ENCODE measurements at regions not wholly inside any gene's neighbourhood (a gene's known extent, or its start where the extent isn't known, plus 50 kb on each side); places are given as distances from the start of the nearest gene placed in this dataset.

DNA sequence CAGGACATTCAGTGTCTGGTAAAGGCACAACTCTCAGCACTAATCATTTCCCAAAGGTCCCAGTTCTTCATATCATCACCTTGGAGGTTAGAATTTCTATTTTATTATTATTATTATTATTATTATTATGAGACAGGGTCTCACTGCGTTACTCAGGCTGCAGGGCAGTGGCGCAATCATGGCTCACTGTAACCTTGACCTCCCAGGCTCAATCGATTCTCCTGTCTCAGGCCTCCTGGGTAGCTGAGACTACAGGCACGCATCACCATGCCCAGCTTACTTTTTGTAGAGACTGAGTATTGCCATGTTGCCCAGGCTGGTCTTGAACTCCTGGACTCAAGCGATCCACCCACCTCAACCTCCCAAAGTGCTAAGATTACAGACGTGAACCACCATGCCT, 91.8 kb upstream of the DOCK1 start:
- TF ChIP-seq POLR2A (IDR thresholded peaks at IDR 0.05), result no peak
- no peak for TF ChIP-seq POLR2AphosphoS5 (IDR thresholded peaks at IDR 0.05)
- Histone ChIP-seq H3K27ac (no peak overlapping the region), H3K36me3 (no peaks in the 10 kb centered on the region), H3K9me3 (no peaks in the 10 kb centered on the region), H3K4me3 (no peak overlapping the region), H3K4me1 (no peaks in the 10 kb centered on the region), H3K27me3 (no peaks in the 10 kb centered on the region)
- WGBS, 2 donors, result 91 to 92% methylated on average over 6 of the region's 6 CpGs
- DNase-seq, result no peak
- intact Hi-C loops (cut with DNase I), result no loop called here

DNA sequence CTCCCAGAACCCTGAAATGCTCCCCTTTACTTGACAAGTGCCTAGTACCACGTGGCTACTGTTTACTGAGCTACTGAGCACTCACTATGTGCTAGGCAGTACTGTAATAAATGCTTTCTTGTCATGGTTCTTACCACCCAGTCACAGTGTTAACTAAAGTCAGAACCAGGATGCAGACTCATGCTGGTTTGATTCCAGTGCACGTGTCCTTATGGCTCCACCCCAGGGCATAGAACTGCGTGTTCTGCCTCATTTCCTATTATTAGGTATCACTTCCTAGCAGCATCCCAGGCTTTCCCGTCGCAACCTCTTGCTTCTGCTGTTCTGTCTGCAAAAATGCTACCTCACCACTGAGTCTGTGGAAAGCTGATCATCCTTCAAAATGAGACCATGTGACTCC, 71.7 kb upstream of the DOCK1 start:
- no peak overlapping the region for H3K4me3 ChIP-seq
- no peaks in the 10 kb centered on the region for H3K9me3 ChIP-seq
- no peaks in the 10 kb centered on the region for H3K27me3 ChIP-seq
- H3K4me1 ChIP-seq, result no peaks in the 10 kb centered on the region
- H3K36me3 ChIP-seq, result no peaks in the 10 kb centered on the region
- intact Hi-C loops (cut with DNase I), result no loop called here
- no peak for TF ChIP-seq POLR2A (IDR thresholded peaks at IDR 0.05)
- TF ChIP-seq POLR2AphosphoS5 (IDR thresholded peaks at IDR 0.05), result no peak
- no peak for TF ChIP-seq EP300 (IDR thresholded peaks at IDR 0.05)
- TF ChIP-seq, protein P1, sequence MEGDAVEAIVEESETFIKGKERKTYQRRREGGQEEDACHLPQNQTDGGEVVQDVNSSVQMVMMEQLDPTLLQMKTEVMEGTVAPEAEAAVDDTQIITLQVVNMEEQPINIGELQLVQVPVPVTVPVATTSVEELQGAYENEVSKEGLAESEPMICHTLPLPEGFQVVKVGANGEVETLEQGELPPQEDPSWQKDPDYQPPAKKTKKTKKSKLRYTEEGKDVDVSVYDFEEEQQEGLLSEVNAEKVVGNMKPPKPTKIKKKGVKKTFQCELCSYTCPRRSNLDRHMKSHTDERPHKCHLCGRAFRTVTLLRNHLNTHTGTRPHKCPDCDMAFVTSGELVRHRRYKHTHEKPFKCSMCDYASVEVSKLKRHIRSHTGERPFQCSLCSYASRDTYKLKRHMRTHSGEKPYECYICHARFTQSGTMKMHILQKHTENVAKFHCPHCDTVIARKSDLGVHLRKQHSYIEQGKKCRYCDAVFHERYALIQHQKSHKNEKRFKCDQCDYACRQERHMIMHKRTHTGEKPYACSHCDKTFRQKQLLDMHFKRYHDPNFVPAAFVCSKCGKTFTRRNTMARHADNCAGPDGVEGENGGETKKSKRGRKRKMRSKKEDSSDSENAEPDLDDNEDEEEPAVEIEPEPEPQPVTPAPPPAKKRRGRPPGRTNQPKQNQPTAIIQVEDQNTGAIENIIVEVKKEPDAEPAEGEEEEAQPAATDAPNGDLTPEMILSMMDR (IDR thresholded peaks at IDR 0.05), result no peak
- WGBS, 2 donors, result 72 to 81% methylated on average over 5 of the region's 5 CpGs
- no peak for DNase-seq
- no peak overlapping the region for H3K27ac ChIP-seq

DNA sequence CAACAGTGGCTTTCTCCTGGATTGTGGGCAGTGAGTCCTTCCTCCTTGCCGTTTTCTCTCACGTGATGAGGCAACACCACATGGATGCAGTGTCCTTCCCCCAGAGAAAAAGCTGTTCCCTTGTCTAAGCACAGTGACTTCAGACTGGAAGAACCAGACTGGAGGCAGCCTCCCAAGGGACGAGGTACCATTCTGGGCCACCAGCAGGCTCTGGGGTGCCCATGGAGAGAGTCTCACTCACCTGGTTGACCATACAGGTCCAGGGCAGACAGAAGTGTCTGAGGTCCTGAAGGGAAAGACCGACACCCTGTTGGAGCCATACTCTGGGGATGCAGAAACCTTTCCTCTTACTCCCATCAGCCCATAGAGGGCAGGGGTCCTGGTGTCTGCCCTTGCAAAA, 69.2 kb upstream of the DOCK1 start:
- Histone ChIP-seq H3K27me3 (no peaks in the 10 kb centered on the region), H3K4me1 (no peaks in the 10 kb centered on the region), H3K9me3 (no peaks in the 10 kb centered on the region), H3K36me3 (no peaks in the 10 kb centered on the region), H3K27ac (no peak overlapping the region), H3K4me3 (no peak overlapping the region)
- DNase-seq, result no peak
- WGBS, 2 donors, result 86 to 93% methylated on average over 4 of the region's 4 CpGs
- intact Hi-C loops (cut with DNase I), result no loop called here
- TF ChIP-seq, protein P1 (IDR thresholded peaks at IDR 0.05), result no peak
- no peak for TF ChIP-seq POLR2AphosphoS5 (IDR thresholded peaks at IDR 0.05)
- no peak for TF ChIP-seq POLR2A (IDR thresholded peaks at IDR 0.05)
- TF ChIP-seq EP300 (IDR thresholded peaks at IDR 0.05), result no peak

DNA sequence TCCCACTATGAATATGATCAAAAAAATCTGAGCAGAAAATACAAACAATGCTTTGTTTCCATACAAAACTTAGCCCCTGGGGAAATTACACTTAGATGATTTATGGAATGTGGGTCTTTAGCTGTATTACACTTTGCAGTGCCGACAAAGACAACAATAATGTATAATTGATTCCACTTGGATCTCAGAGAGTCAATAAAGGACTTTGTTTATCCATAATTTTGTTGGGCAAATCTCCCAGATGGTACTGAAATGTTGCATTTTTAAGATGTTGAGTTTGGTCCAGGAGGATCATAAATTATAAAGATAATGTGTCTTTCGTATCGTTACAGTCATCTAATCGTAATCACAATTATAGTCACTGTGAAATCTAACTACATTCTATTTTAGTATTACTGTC, 66.9 kb upstream of the DOCK1 start:
- WGBS, 2 donors, result 8 to 45% methylated on average over 4 of the region's 4 CpGs
- H3K36me3 ChIP-seq, result no peaks in the 10 kb centered on the region
- no peaks in the 10 kb centered on the region for H3K27me3 ChIP-seq
- H3K4me1 ChIP-seq, result no peaks in the 10 kb centered on the region
- no peak for DNase-seq
- no peak overlapping the region for H3K4me3 ChIP-seq
- H3K9me3 ChIP-seq, result no peaks in the 10 kb centered on the region
- H3K27ac ChIP-seq, result no peak overlapping the region
- TF ChIP-seq EP300 (IDR thresholded peaks at IDR 0.05), result no peak
- TF ChIP-seq, protein P1 (IDR thresholded peaks at IDR 0.05), result no peak
- no peak for TF ChIP-seq POLR2AphosphoS5 (IDR thresholded peaks at IDR 0.05)
- no peak for TF ChIP-seq POLR2A (IDR thresholded peaks at IDR 0.05)
- intact Hi-C loops (cut with DNase I), result no loop called here

DNA sequence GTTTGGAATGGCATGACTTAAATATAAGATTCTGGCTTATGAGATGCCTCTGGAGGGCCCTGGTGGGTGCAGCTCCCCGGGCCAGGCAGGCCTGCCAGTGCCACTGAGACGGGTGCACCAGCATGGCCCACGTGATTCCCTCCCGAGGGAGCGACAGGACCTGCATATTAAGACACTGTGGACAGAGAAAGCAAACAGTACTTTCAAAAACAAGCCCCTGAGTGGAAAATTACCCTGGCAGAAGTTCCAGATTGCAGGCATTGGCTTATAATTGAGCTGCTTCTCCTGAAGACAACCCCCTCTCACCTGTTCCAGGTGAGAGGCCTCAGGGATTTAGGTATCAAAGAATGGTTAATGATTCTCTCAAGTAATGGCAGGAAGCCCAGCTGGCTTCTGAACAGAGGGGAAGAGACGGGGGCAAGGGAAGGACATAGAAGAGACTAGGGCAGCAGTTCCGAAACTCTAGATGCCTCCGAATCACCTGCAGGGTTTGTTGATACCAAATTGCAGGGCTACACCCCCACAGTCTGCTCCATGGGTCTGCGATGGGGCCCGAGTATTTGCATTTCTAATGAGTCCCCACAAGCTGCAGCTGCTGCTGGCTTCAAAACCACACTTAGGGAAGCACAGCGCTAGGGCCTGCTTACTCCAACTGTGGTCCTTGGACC, 66.0 kb upstream of the DOCK1 start:
- Histone ChIP-seq H3K36me3 (no peaks in the 10 kb centered on the region), H3K4me3 (no peak overlapping the region), H3K27ac (no peak overlapping the region), H3K27me3 (no peaks in the 10 kb centered on the region), H3K4me1 (no peaks in the 10 kb centered on the region), H3K9me3 (no peaks in the 10 kb centered on the region)
- no peak for DNase-seq
- 9 to 49% methylated on average over 11 of the region's 11 CpGs for WGBS, 2 donors
- TF ChIP-seq EP300 (IDR thresholded peaks at IDR 0.05) (no peak), POLR2A (IDR thresholded peaks at IDR 0.05) (no peak)
- intact Hi-C loops (cut with DNase I), result no loop called here

DNA sequence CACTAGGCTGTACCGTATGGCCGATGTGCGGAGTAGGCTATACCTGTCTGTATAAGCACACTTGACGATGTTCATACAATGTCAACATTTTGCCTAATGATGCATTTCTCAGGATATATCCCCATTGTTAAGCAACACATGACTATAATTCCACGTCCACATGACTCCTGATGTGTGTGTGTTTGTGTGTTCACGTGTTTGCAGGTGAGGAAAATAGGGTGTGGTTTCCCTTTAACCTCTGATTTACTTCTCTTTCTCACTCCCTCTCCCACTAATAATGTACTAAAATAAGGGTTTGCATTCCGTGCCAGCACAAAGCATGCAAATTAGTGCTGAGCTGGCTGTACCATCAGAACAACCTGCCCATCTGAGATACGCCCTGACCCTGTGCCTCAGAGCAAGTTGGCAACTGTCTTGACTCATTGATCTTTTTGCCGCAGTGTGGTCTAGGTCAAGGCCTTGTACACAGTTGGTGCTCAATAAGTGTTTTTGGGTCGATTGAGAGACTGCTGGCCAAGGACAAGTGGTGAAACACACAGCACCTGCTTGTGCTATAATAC, 64.6 kb upstream of the DOCK1 start:
- WGBS, 2 donors, result 30 to 72% methylated on average over 10 of the region's 10 CpGs
- no peak for DNase-seq
- no peaks in the 10 kb centered on the region for H3K36me3 ChIP-seq
- H3K27me3 ChIP-seq, result no peaks in the 10 kb centered on the region
- TF ChIP-seq POLR2A (IDR thresholded peaks at IDR 0.05) (no peak), EP300 (IDR thresholded peaks at IDR 0.05) (no peak), POLR2AphosphoS5 (IDR thresholded peaks at IDR 0.05) (no peak)
- TF ChIP-seq, protein P1 (IDR thresholded peaks at IDR 0.05), result no peak
- H3K4me1 ChIP-seq, result no peaks in the 10 kb centered on the region
- no peak overlapping the region for H3K4me3 ChIP-seq
- H3K9me3 ChIP-seq, result no peaks in the 10 kb centered on the region
- intact Hi-C loops (cut with DNase I), result no loop called here
- no peak overlapping the region for H3K27ac ChIP-seq
